Cardiac fibroblast (primary cell): ENCODE measurements at regions not wholly inside any gene's neighbourhood (a gene's known extent, or its start where the extent isn't known, plus 50 kb on each side); places are given as distances from the start of the nearest gene placed in this dataset.

Experiments
- DNase-seq, 2 donors: peaks; one replicate each; pipeline versions ENCODE4 v3.0.0 to v3.0.0-alpha.2; 2010; ENCODE audit warnings: low read depth in 2 of 2
- H3K4me3 ChIP-seq, 2 donors: replicated peaks in 1 of 2; 1 replicate in 1 of 2; 2 replicates in 1 of 2; pipeline ENCODE4 v1.5.1; 2011; ENCODE audit warnings: low read depth in 2 of 2, low read length in 2 of 2, mild to moderate bottlenecking in 2 of 2, moderate library complexity in 1 of 2
- CTCF ChIP-seq: IDR thresholded peaks from one replicate; pipeline ENCODE4 v1.5.1; 2011; ENCODE audit warnings: low read depth, mild to moderate bottlenecking, low read length, inconsistent platforms

GRCh38 chr16:64459402-64459801, 662.5 kb downstream of the CDH11 start:
- DNase-seq = no peak
- TF ChIP-seq CTCF = no peak
- H3K4me3 ChIP-seq = no peak overlapping the region

GRCh38 chr16:64455275-64455674, 666.6 kb downstream of the CDH11 start:
- no peak overlapping the region for H3K4me3 ChIP-seq
- DNase-seq = peak; percentile 60 to 69
- TF ChIP-seq CTCF = peak; percentile 26

- no peak overlapping the region for H3K4me3 ChIP-seq
- DNase-seq = peak in 1 of 2 donors; percentile 18
- TF ChIP-seq CTCF = no peak
These were observed 668.2 kb downstream of the CDH11 start for GRCh38 chr16:64453646-64454045.

GRCh38 chr16:64452446-64452845, 669.4 kb downstream of the CDH11 start:
- TF ChIP-seq CTCF = no peak
- DNase-seq = peak in 1 of 2 donors; percentile 12
- no peak overlapping the region for H3K4me3 ChIP-seq

GRCh38 chr16:64450177-64450576, 671.7 kb downstream of the CDH11 start:
- peak in 1 of 2 donors; percentile 59 for DNase-seq
- no peak for TF ChIP-seq CTCF
- no peak overlapping the region for H3K4me3 ChIP-seq

- no peak for TF ChIP-seq CTCF
- no peak for DNase-seq
- no peak overlapping the region for H3K4me3 ChIP-seq
These were observed 672.4 kb downstream of the CDH11 start for GRCh38 chr16:64449506-64449905.

GRCh38 chr16:64445649-64446048, 676.2 kb downstream of the CDH11 start:
- no peak overlapping the region for H3K4me3 ChIP-seq
- no peak for TF ChIP-seq CTCF
- DNase-seq = no peak
